HL-60 (cell line): ENCODE measurements at regions not wholly inside any gene's neighbourhood (a gene's known extent, or its start where the extent isn't known, plus 50 kb on each side); places are given as distances from the start of the nearest gene placed in this dataset.

Experiments used
- POLR2AphosphoS5 ChIP-seq: IDR thresholded peaks from 2 replicates; pipeline ENCODE4 v1.6.1; 2012; ENCODE audit warnings: low read depth
- TF ChIP-seq, protein P1 (sequence below): IDR thresholded peaks from one replicate; pipeline ENCODE4 v1.5.1; 2011; ENCODE audit warnings: low read length, control low read depth, inconsistent platforms; ENCODE audit not compliant: insufficient read depth

DNA sequence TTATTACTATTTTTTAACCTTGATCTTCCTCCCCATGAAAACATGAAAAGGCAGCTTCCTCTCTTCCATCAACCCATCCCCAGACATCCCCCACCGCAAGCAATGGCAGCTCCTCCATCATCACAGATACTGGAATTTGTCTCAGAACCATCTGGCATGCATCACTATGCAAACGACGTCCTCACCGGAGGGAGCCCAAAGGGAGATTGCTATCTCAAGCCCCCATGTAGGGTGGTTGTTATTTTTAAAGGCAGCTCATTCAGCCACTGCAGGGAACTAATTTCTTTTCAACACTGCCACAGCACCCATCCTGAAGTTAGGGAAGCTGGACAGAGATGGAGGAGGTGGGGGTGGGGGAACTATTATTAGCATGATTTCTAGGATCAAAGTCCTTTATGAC, 222.5 kb downstream of the FOXL1 start:
- TF ChIP-seq, protein P1, sequence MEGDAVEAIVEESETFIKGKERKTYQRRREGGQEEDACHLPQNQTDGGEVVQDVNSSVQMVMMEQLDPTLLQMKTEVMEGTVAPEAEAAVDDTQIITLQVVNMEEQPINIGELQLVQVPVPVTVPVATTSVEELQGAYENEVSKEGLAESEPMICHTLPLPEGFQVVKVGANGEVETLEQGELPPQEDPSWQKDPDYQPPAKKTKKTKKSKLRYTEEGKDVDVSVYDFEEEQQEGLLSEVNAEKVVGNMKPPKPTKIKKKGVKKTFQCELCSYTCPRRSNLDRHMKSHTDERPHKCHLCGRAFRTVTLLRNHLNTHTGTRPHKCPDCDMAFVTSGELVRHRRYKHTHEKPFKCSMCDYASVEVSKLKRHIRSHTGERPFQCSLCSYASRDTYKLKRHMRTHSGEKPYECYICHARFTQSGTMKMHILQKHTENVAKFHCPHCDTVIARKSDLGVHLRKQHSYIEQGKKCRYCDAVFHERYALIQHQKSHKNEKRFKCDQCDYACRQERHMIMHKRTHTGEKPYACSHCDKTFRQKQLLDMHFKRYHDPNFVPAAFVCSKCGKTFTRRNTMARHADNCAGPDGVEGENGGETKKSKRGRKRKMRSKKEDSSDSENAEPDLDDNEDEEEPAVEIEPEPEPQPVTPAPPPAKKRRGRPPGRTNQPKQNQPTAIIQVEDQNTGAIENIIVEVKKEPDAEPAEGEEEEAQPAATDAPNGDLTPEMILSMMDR, result no peak
- no peak for TF ChIP-seq POLR2AphosphoS5
